NCI-H1694 (cell line): ENCODE measurements at regions not wholly inside any gene's neighbourhood (a gene's known extent, or its start where the extent isn't known, plus 50 kb on each side); places are given as distances from the start of the nearest gene placed in this dataset.

Experiments
- DNase-seq: peaks from one replicate; lab custom pipeline; 2025; lab: John Stamatoyannopoulos, UW

GRCh38 chr6:147820520-147820919 lies 312.0 kb downstream of the SAMD5 start:
- no peak for DNase-seq

GRCh38 chr6:147821295-147821897 lies 312.9 kb downstream of the SAMD5 start:
- no peak for DNase-seq

- no peak for DNase-seq
Observed at GRCh38 chr6:147823936-147824335, 315.4 kb downstream of the SAMD5 start.

GRCh38 chr6:147825848-147826247 lies 317.4 kb downstream of the SAMD5 start:
- DNase-seq: no peak

- DNase-seq: no peak
Observed at GRCh38 chr6:147826698-147827097, 318.2 kb downstream of the SAMD5 start.

- no peak for DNase-seq
Observed at GRCh38 chr6:147829418-147829817, 320.9 kb downstream of the SAMD5 start.

- DNase-seq: no peak
Observed at GRCh38 chr6:147829835-147830234, 321.3 kb downstream of the SAMD5 start.

GRCh38 chr6:147831356-147831755 lies 322.9 kb downstream of the SAMD5 start:
- no peak for DNase-seq

GRCh38 chr6:147833607-147834006 lies 325.1 kb downstream of the SAMD5 start:
- DNase-seq: no peak

- DNase-seq: no peak
Observed at GRCh38 chr6:147834084-147834776, 325.7 kb downstream of the SAMD5 start.

- DNase-seq: no peak
Observed at GRCh38 chr6:147837540-147837939, 329.1 kb downstream of the SAMD5 start.

GRCh38 chr6:147839708-147840610 lies 331.5 kb downstream of the SAMD5 start:
- no peak for DNase-seq

- DNase-seq: no peak
Observed at GRCh38 chr6:147841547-147842148, 333.2 kb downstream of the SAMD5 start.

- DNase-seq: no peak
Observed at GRCh38 chr6:147849401-147850330, 341.2 kb downstream of the SAMD5 start.

GRCh38 chr6:147852772-147853171 lies 344.3 kb downstream of the SAMD5 start:
- DNase-seq: no peak

GRCh38 chr6:147853574-147853973 lies 345.1 kb downstream of the SAMD5 start:
- no peak for DNase-seq

GRCh38 chr6:147855803-147856482 lies 347.5 kb downstream of the SAMD5 start:
- DNase-seq: no peak

- no peak for DNase-seq
Observed at GRCh38 chr6:147856687-147857086, 348.2 kb downstream of the SAMD5 start.

- no peak for DNase-seq
Observed at GRCh38 chr6:147858421-147858820, 349.9 kb downstream of the SAMD5 start.

GRCh38 chr6:147859071-147859470 lies 350.6 kb downstream of the SAMD5 start:
- DNase-seq: no peak

- DNase-seq: no peak
Observed at GRCh38 chr6:147861696-147862095, 353.2 kb downstream of the SAMD5 start.
